GM13976 (cell line): ENCODE measurements at regions not wholly inside any gene's neighbourhood (a gene's known extent, or its start where the extent isn't known, plus 50 kb on each side); places are given as distances from the start of the nearest gene placed in this dataset.
"Not testable (repeated sequence)": the region's sequence is repeated elsewhere in the genome, so short reads cannot be mapped to it uniquely, and the experiment has no call there.

Source experiments
- DNase-seq: peaks from one replicate; pipeline ENCODE4 v3.0.0; 2012; ENCODE audit warnings: low spot score
- CTCF ChIP-seq: IDR thresholded peaks from 2 replicates; pipeline ENCODE4 v1.5.1; 2012; ENCODE audit warnings: borderline replicate concordance, mild to moderate bottlenecking; ENCODE audit not compliant: insufficient read depth; ENCODE audit errors: extremely low read depth, missing control alignments, control extremely low read depth
- in situ Hi-C: fragments of 300-500 bp; cut with MboI; formaldehyde crosslinking; loops from one replicate; pipeline ENCODE4 v1.12.0; 2022; ENCODE audit warnings: low sequenced_read_pairs, mixed read lengths, inconsistent platforms; ENCODE audit not compliant: unreplicated experiment

- in situ Hi-C loops: no loop called here
- TF ChIP-seq CTCF: no peak
Measured at GRCh38 chr4:81594490-81595159, 122.9 kb upstream of the RASGEF1B start.

GRCh38 chr4:81592701-81593100 lies 121.0 kb upstream of the RASGEF1B start:
- no peak for TF ChIP-seq CTCF
- in situ Hi-C loops: no loop called here

More at GRCh38 chr4:81594490-81595159, 122.9 kb upstream of the RASGEF1B start:
- DNase-seq: no peak

GRCh38 chr4:81590596-81590995 lies 118.9 kb upstream of the RASGEF1B start:
- in situ Hi-C loops: no loop called here
- DNase-seq: no peak
- no peak for TF ChIP-seq CTCF

More at GRCh38 chr4:81592701-81593100, 121.0 kb upstream of the RASGEF1B start:
- no peak for DNase-seq

GRCh38 chr4:81589262-81589661 lies 117.6 kb upstream of the RASGEF1B start:
- TF ChIP-seq CTCF: no peak
- DNase-seq: no peak
- in situ Hi-C loops: no loop called here

- no peak for TF ChIP-seq CTCF
- DNase-seq: no peak
- in situ Hi-C loops: no loop called here
Measured at GRCh38 chr4:81586706-81587105, 115.0 kb upstream of the RASGEF1B start.

GRCh38 chr4:81580994-81581374 lies 109.3 kb upstream of the RASGEF1B start:
- DNase-seq, in situ Hi-C loops: not testable (repeated sequence)

- TF ChIP-seq CTCF: no peak
- no peak for DNase-seq
- in situ Hi-C loops: no loop called here
Measured at GRCh38 chr4:81580346-81580993, 108.8 kb upstream of the RASGEF1B start.
